CD4-positive, alpha-beta T cell (primary cell): ENCODE measurements at regions not wholly inside any gene's neighbourhood (a gene's known extent, or its start where the extent isn't known, plus 50 kb on each side); places are given as distances from the start of the nearest gene placed in this dataset.

Source experiments
- ATAC-seq: fragments of 200-7000 bp; cut with Tn5 transposase; one replicate; pipeline ENCODE4 v1.10.0; 2022; ENCODE audit warnings: mild to moderate bottlenecking; ENCODE audit not compliant: poor library complexity
- CTCF ChIA-PET: fragments of 350-600 bp; sonication (Branson Sonifier 250); formaldehyde crosslinking; loops from one replicate; lab custom pipeline; 2021; ENCODE audit warnings: antibody characterized with exemption, inconsistent platforms; lab: Charles Lee
- POLR2A ChIA-PET: fragments of 350-600 bp; sonication (Branson Sonifier 250); formaldehyde crosslinking; loops from one replicate; lab custom pipeline; 2021; ENCODE audit warnings: antibody characterized with exemption, inconsistent platforms; lab: Charles Lee
- DNase-seq, 14 experiments: peaks; one replicate each; pipeline ENCODE4 v3.0.0-alpha.2; 2013 to 2020; ENCODE audit warnings: mixed read lengths in 2 of 14
- H3K27ac ChIP-seq, 2 donors: one replicate each; pipeline versions ENCODE4 v1.5.1 to v1.7.0; 2013; ENCODE audit warnings: low read length in 2 of 2, low read depth in 1 of 2, mild to moderate bottlenecking in 1 of 2
- H3K27me3 ChIP-seq, 2 experiments: 1 replicate in 1 of 2; 2 replicates in 1 of 2; pipeline versions ENCODE4 v1.6.1 to v1.7.0; 2013; ENCODE audit warnings: low read length in 2 of 2, control low read depth in 1 of 2, mild to moderate bottlenecking in 1 of 2, moderate library complexity in 1 of 2; ENCODE audit not compliant: insufficient read depth in 2 of 2, control insufficient read depth in 1 of 2
- H3K36me3 ChIP-seq: one replicate; pipeline ENCODE4 v1.6.1; 2013; ENCODE audit warnings: low read length, control low read depth; ENCODE audit not compliant: insufficient read depth
- H3K4me1 ChIP-seq: one replicate; pipeline ENCODE4 v1.6.1; 2013; ENCODE audit warnings: low read length, control low read depth; ENCODE audit not compliant: insufficient read depth
- H3K4me3 ChIP-seq: one replicate; pipeline ENCODE4 v1.5.1; 2013; ENCODE audit warnings: mild to moderate bottlenecking, low read length, moderate library complexity
- H3K9me3 ChIP-seq, 2 experiments: 1 replicate in 1 of 2; 2 replicates in 1 of 2; pipeline versions ENCODE4 v1.6.1 to v1.7.0; 2013; ENCODE audit warnings: low read length in 2 of 2, mild to moderate bottlenecking in 2 of 2, control low read depth in 1 of 2, moderate library complexity in 1 of 2; ENCODE audit not compliant: control insufficient read depth in 1 of 2, insufficient read depth in 1 of 2
- H3K27ac Mint-ChIP-seq: one replicate; pipeline ENCODE4 v1.8.0; 2020; ENCODE audit warnings: mixed read lengths
- H3K27me3 Mint-ChIP-seq: one replicate; pipeline ENCODE4 v1.8.0; 2021; ENCODE audit warnings: mixed read lengths
- H3K36me3 Mint-ChIP-seq: one replicate; pipeline ENCODE4 v1.8.0; 2021; ENCODE audit warnings: low read depth, mixed read lengths
- H3K4me1 Mint-ChIP-seq: one replicate; pipeline ENCODE4 v1.8.0; 2021; ENCODE audit warnings: low read depth, mixed read lengths
- H3K4me3 Mint-ChIP-seq: one replicate; pipeline ENCODE4 v1.8.0; 2020; ENCODE audit warnings: mild to moderate bottlenecking, mixed read lengths
- H3K9me3 Mint-ChIP-seq: one replicate; pipeline ENCODE4 v1.8.0; 2020; ENCODE audit warnings: mixed read lengths
- CTCF ChIP-seq: fragments of 200-600 bp; IDR thresholded peaks from one replicate; pipeline ENCODE4 v1.8.0; 2022; ENCODE audit warnings: antibody characterized with exemption, mild to moderate bottlenecking
- intact Hi-C, 2 experiments: fragments of 100-400 bp; cut with DNase I in 1 of 2; cut with micrococcal nuclease in 1 of 2; formaldehyde crosslinking; loops; one replicate each; pipeline versions ENCODE4 v1.15.1 to v1.9.0; 2023 to 2025; cut with DNase I, micrococcal nuclease

- no peaks in the 10 kb centered on the region for H3K9me3 ChIP-seq
These were observed 983.7 kb downstream of the MCTP2 start for GRCh38 chr15:95215017-95215416.

GRCh38 chr15:95226835-95227234 is 995.5 kb downstream of the MCTP2 start:
- no peak for DNase-seq
- H3K36me3 ChIP-seq: no peaks in the 10 kb centered on the region
- no peak for TF ChIP-seq CTCF
- Mint-ChIP-seq H3K9me3 (peaks cover 15% of the 10 kb centered on the region), H3K4me1 (no peaks in the 10 kb centered on the region), H3K4me3 (no peak overlapping the region), H3K27ac (no peak overlapping the region), H3K36me3 (no peaks in the 10 kb centered on the region), H3K27me3 (no peaks in the 10 kb centered on the region)
- CTCF ChIA-PET: no interaction called here
- H3K4me1 ChIP-seq: no peaks in the 10 kb centered on the region
- ATAC-seq: no peak
- H3K4me3 ChIP-seq: no peak overlapping the region
- no peaks in the 10 kb centered on the region for H3K27me3 ChIP-seq
- H3K9me3 ChIP-seq: peaks cover 0 to 11% of the 10 kb centered on the region in 2 experiments
- POLR2A ChIA-PET: no interaction called here
- no peak overlapping the region for H3K27ac ChIP-seq
- intact Hi-C loops: no loop called here

More at GRCh38 chr15:95215017-95215416, 983.7 kb downstream of the MCTP2 start:
- no peak for TF ChIP-seq CTCF
- POLR2A ChIA-PET: no interaction called here
- H3K36me3 ChIP-seq: no peaks in the 10 kb centered on the region
- H3K4me3 ChIP-seq: no peak overlapping the region
- H3K27me3 ChIP-seq: no peaks in the 10 kb centered on the region
- no peak overlapping the region for H3K4me3 Mint-ChIP-seq
- DNase-seq (no peak), ATAC-seq (no peak)
- H3K9me3 Mint-ChIP-seq: peaks cover 10% of the 10 kb centered on the region
- H3K36me3 Mint-ChIP-seq: no peaks in the 10 kb centered on the region
- no peaks in the 10 kb centered on the region for H3K27me3 Mint-ChIP-seq
- H3K27ac ChIP-seq: no peak overlapping the region
- H3K4me1 ChIP-seq: no peaks in the 10 kb centered on the region
- CTCF ChIA-PET: no interaction called here
- H3K4me1 Mint-ChIP-seq: no peaks in the 10 kb centered on the region
- H3K27ac Mint-ChIP-seq: no peak overlapping the region
- intact Hi-C loops: no loop called here

- H3K4me3 Mint-ChIP-seq: no peak overlapping the region
- TF ChIP-seq CTCF: no peak
- no peak overlapping the region for H3K27ac Mint-ChIP-seq
- H3K9me3 ChIP-seq: peaks cover 0 to 11% of the 10 kb centered on the region in 2 experiments
- H3K4me1 Mint-ChIP-seq: no peaks in the 10 kb centered on the region
- H3K9me3 Mint-ChIP-seq: peaks cover 15% of the 10 kb centered on the region
- ATAC-seq: no peak
- intact Hi-C loops: no loop called here
- POLR2A ChIA-PET: no interaction called here
- no peaks in the 10 kb centered on the region for H3K27me3 Mint-ChIP-seq
- H3K4me3 ChIP-seq: no peak overlapping the region
- H3K36me3 Mint-ChIP-seq: no peaks in the 10 kb centered on the region
- H3K27me3 ChIP-seq: no peaks in the 10 kb centered on the region
- CTCF ChIA-PET: no interaction called here
- no peaks in the 10 kb centered on the region for H3K4me1 ChIP-seq
- no peak overlapping the region for H3K27ac ChIP-seq
- DNase-seq: no peak
- no peaks in the 10 kb centered on the region for H3K36me3 ChIP-seq
These were observed 995.9 kb downstream of the MCTP2 start for GRCh38 chr15:95227235-95227634.
